HepG2 (cell line): ENCODE measurements at regions not wholly inside any gene's neighbourhood (a gene's known extent, or its start where the extent isn't known, plus 50 kb on each side); places are given as distances from the start of the nearest gene placed in this dataset.

Experiments used
- ATAC-seq: fragments of 200-7000 bp; cut with Tn5 transposase; 3 replicates; pipeline ENCODE4 v1.9.1; 2020; ENCODE audit warnings: mild to moderate bottlenecking, moderate library complexity
- BruUV-seq: library from RNA; stranded (reverse); fragments of 400-500 nt; replicated peaks from 2 replicates; lab custom pipeline; 2021; lab: Mats Ljungman, UMichigan
- CTCF ChIA-PET: fragments of 300-600 bp; formaldehyde crosslinking; extraction: SDS; loops from one replicate; lab custom pipeline; 2021; ENCODE audit warnings: low total read pairs, inconsistent platforms, low intra/inter-chr PET ratio; lab: Yijun Ruan, JAX
- POLR2A ChIA-PET: fragments of 350-600 bp; sonication (Branson Sonifier 250); formaldehyde crosslinking; loops from one replicate; lab custom pipeline; 2020; ENCODE audit warnings: antibody characterized with exemption, inconsistent platforms; lab: Yijun Ruan, JAX
- DNase-seq: peaks from one replicate; pipeline ENCODE4 v3.0.0-alpha.2; 2015; ENCODE audit warnings: low spot score
- FAIRE-seq: peaks from 3 replicates; lab custom pipeline; 2011; peaks lifted over from hg19 to GRCh38; lab: Jason Lieb, UNC
- H2AFZ ChIP-seq: one replicate; pipeline ENCODE4 v1.6.1; 2011; ENCODE audit warnings: low read length, inconsistent platforms
- H3K27ac ChIP-seq: fragments of 300-600 bp; 3 replicates; pipeline ENCODE4 v1.8.0; 2011; ENCODE audit warnings: mixed run types, mild to moderate bottlenecking, mixed read lengths, low read length, inconsistent platforms; ENCODE audit not compliant: insufficient read depth; ENCODE audit errors: extremely low read length
- H3K27me3 ChIP-seq, 2 experiments: fragments of 200-600 bp in 1 of 2; 2 replicates in 1 of 2; 3 replicates in 1 of 2; pipeline versions ENCODE4 v1.6.0 to v1.8.0; 2011; ENCODE audit warnings: low read length in 2 of 2, mild to moderate bottlenecking in 2 of 2, moderate library complexity in 2 of 2, inconsistent platforms in 1 of 2; ENCODE audit not compliant: insufficient read depth in 2 of 2, control insufficient read depth in 1 of 2
- H3K36me3 ChIP-seq, 2 experiments: fragments of 200-600 bp in 1 of 2; replicated peaks in 1 of 2; 2 replicates in 1 of 2; 3 replicates in 1 of 2; pipeline versions ENCODE4 v1.5.1 to v1.8.0; 2011; ENCODE audit warnings: low read length in 2 of 2, inconsistent platforms in 1 of 2; ENCODE audit not compliant: insufficient read depth in 2 of 2, control insufficient read depth in 1 of 2
- H3K4me1 ChIP-seq: 2 replicates; pipeline ENCODE4 v1.5.1; 2012; ENCODE audit warnings: low read length, inconsistent platforms; ENCODE audit not compliant: insufficient read depth
- H3K4me2 ChIP-seq: 2 replicates; pipeline ENCODE4 v1.6.0; 2011; ENCODE audit warnings: low read depth, low read length, inconsistent platforms
- H3K4me3 ChIP-seq, 3 experiments: fragments of 200-600 bp in 1 of 3; sonication (generic), shearing (Covaris generic) in 1 of 3; replicated peaks in 1 of 3; 2 replicates each; pipeline ENCODE4 v1.5.1; 2011 to 2016; ENCODE audit warnings: low read length in 3 of 3, inconsistent platforms in 2 of 3, low read depth in 2 of 3, mild to moderate bottlenecking in 2 of 3, control low read depth in 1 of 3, mixed read lengths in 1 of 3; ENCODE audit not compliant: insufficient read depth in 1 of 3
- H3K79me2 ChIP-seq: one replicate; pipeline ENCODE4 v1.6.1; 2011; ENCODE audit warnings: low read length, inconsistent platforms; ENCODE audit not compliant: insufficient read depth
- H3K9ac ChIP-seq: 2 replicates; pipeline ENCODE4 v1.6.0; 2011; ENCODE audit warnings: mild to moderate bottlenecking, low read depth, low read length, inconsistent platforms; ENCODE audit not compliant: insufficient read depth
- H3K9me3 ChIP-seq: 2 replicates; pipeline ENCODE4 v1.5.1; 2012; ENCODE audit warnings: mild to moderate bottlenecking, low read length
- H4K20me1 ChIP-seq: 2 replicates; pipeline ENCODE4 v1.6.0; 2011; ENCODE audit warnings: inconsistent platforms, mild to moderate bottlenecking, low read length, moderate library complexity; ENCODE audit not compliant: insufficient read depth
- BHLHE40 ChIP-seq: IDR thresholded peaks from 2 replicates; pipeline ENCODE4 v1.6.1; 2011; ENCODE audit warnings: low read length, improper control_type of control experiment
- BORCS8-MEF2B ChIP-seq: sonication (generic); formaldehyde crosslinking; IDR thresholded peaks from 2 replicates; pipeline ENCODE4 v1.8.0; 2022; ENCODE audit warnings: mild to moderate bottlenecking, missing genetic modification reagents
- CBX1 ChIP-seq: IDR thresholded peaks from one replicate; pipeline ENCODE4 v1.6.1; 2016; ENCODE audit warnings: antibody characterized with exemption, low read depth
- MAFF ChIP-seq: IDR thresholded peaks from 2 replicates; pipeline ENCODE4 v1.6.1; 2011; ENCODE audit warnings: low read depth, low read length, improper control_type of control experiment
- PAF1 ChIP-seq: IDR thresholded peaks from 2 replicates; pipeline ENCODE4 v1.6.1; 2016; ENCODE audit warnings: missing genetic modification reagents, missing compliant biosample characterization
- SYNCRIP ChIP-seq: fragments of 200-400 bp; formaldehyde crosslinking; IDR thresholded peaks from 2 replicates; pipeline ENCODE4 v1.6.1; 2018; ENCODE audit warnings: mild to moderate bottlenecking, low read depth, low read length; ENCODE audit not compliant: insufficient read depth
- ZFP90 ChIP-seq: sonication (generic); formaldehyde crosslinking; IDR thresholded peaks from 2 replicates; pipeline ENCODE4 v1.8.0; 2022; ENCODE audit warnings: missing genetic modification reagents, mild to moderate bottlenecking, inconsistent platforms, borderline replicate concordance
- ZNF317 ChIP-seq: sonication (generic); formaldehyde crosslinking; IDR thresholded peaks from 2 replicates; pipeline ENCODE4 v1.5.0; 2020; ENCODE audit warnings: mild to moderate bottlenecking, missing genetic modification reagents
- ZNF883 ChIP-seq: sonication (generic); formaldehyde crosslinking; IDR thresholded peaks from 2 replicates; pipeline ENCODE4 v1.5.1; 2020; ENCODE audit warnings: mild to moderate bottlenecking, missing genetic modification reagents; ENCODE audit errors: not compliant biosample characterization
- WGBS: methylation state at CpG from one replicate; pipeline ENCODE4 v1.1.6; 2017; ENCODE audit warnings: low lambda C conversion rate; 5-methylcytosine and 5-hydroxymethylcytosine counted together
- in situ Hi-C: cut with HindIII; loops from 2 replicates; pipeline ENCODE4 v1.10.0; 2017; ENCODE audit warnings: low pct_unique_long_range_greater_than_20kb; ENCODE audit not compliant: extremely low pct_ligation_motif_present
- intact Hi-C: fragments of 100-400 bp; cut with micrococcal nuclease; formaldehyde crosslinking; loops from one replicate; pipeline ENCODE4 v1.10.0; 2022; ENCODE audit not compliant: unreplicated experiment
- TF ChIP-seq, protein P1 (sequence below): sonication (generic); formaldehyde crosslinking; IDR thresholded peaks from 2 replicates; pipeline ENCODE4 v1.8.0; 2022; ENCODE audit warnings: missing genetic modification reagents, mild to moderate bottlenecking, borderline replicate concordance
- TF ChIP-seq, protein P2 (sequence below): IDR thresholded peaks from 2 replicates; pipeline ENCODE4 v1.6.1; 2012; ENCODE audit warnings: low read depth, low read length, improper control_type of control experiment
- TF ChIP-seq, protein P3 (sequence below): sonication (generic); formaldehyde crosslinking; conservative IDR thresholded peaks from 2 replicates; pipeline ENCODE4 v1.8.0; 2022; ENCODE audit warnings: mild to moderate bottlenecking, moderate library complexity, missing genetic modification reagents
- TF ChIP-seq, protein P4 (sequence below): sonication (generic); formaldehyde crosslinking; IDR thresholded peaks from 2 replicates; pipeline ENCODE4 v1.8.1; 2023; ENCODE audit warnings: mild to moderate bottlenecking, missing genetic modification reagents

DNA sequence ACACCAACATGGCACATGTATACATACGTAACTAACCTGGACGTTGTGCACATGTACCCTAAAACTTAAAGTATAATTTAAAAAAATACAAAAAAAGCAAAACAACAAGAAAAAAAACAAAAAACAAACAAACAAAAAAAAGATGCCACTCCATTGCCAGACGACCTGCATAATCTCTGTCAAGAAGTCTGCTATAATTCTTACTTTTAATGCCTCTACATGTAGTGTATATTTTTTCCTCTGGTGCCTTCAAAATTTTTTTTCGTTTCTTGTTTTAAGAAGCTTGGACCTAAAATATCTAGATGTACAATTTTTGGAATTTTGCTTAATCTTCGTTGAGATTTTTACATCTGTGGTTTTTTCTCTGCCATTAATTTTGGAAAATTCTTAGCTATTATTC lies 235.6 kb upstream of the ZNF521 start:
- Histone ChIP-seq H3K27me3 (no peaks in the 10 kb centered on the region), H3K4me1 (no peaks in the 10 kb centered on the region), H3K36me3 (no peaks in the 10 kb centered on the region), H3K79me2 (no peaks in the 10 kb centered on the region), H4K20me1 (no peaks in the 10 kb centered on the region), H2AFZ (no peak overlapping the region), H3K4me2 (no peak overlapping the region), H3K9me3 (peaks cover 13% of the 10 kb centered on the region), H3K4me3 (no peak overlapping the region), H3K27ac (no peak overlapping the region), H3K9ac (no peak overlapping the region)
- TF ChIP-seq ZNF317 (CRISPR knock-in tag), result peak; percentile 91
- no peak for TF ChIP-seq MAFF
- POLR2A ChIA-PET, result no interaction called here
- no peak for ATAC-seq
- FAIRE-seq, result no peak
- in situ Hi-C loops, result no loop called here
- DNase-seq, result no peak
- CTCF ChIA-PET, result no interaction called here
- WGBS, result 26% methylated on average over 5 of the region's 5 CpGs
- intact Hi-C loops, result no loop called here
- BruUV-seq, result no TSS peak

DNA sequence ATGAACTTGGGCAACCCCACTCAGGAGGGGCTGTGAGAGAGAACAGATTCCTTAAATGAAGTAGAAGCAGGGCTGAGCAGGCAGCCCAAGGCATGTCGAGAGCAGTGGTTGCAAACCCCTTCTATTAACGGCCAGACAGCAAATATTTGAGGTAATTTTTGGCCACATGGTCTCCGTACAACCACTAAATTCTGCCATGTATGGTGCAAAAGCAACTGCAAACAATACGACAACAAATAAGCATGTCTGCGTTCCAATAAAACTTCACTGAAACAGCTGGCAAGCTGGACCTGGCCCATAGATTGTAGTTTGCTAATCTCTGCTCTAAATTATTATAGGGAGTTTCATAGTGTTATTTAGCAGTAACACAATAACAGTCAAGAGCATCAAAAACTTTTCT lies 217.0 kb upstream of the ZNF521 start:
- Histone ChIP-seq H3K9me3 (no peaks in the 10 kb centered on the region), H3K27ac (no peak overlapping the region), H4K20me1 (no peaks in the 10 kb centered on the region), H2AFZ (no peak overlapping the region), H3K79me2 (no peaks in the 10 kb centered on the region), H3K4me1 (no peaks in the 10 kb centered on the region), H3K36me3 (no peaks in the 10 kb centered on the region), H3K27me3 (no peaks in the 10 kb centered on the region), H3K9ac (no peak overlapping the region), H3K4me3 (no peak overlapping the region), H3K4me2 (no peak overlapping the region)
- ATAC-seq (no peak), DNase-seq (no peak), FAIRE-seq (no peak)
- 39% methylated on average over 5 of the region's 5 CpGs for WGBS
- in situ Hi-C loops, result loop anchor here (10.0 to 25.0 kb wide), 2 partner anchors 268 to 326 kb away; no protein-coding TSS in a partner anchor
- CTCF ChIA-PET, result no interaction called here
- no TSS peak for BruUV-seq
- intact Hi-C loops, result no loop called here
- POLR2A ChIA-PET, result no interaction called here
- TF ChIP-seq, protein P1, sequence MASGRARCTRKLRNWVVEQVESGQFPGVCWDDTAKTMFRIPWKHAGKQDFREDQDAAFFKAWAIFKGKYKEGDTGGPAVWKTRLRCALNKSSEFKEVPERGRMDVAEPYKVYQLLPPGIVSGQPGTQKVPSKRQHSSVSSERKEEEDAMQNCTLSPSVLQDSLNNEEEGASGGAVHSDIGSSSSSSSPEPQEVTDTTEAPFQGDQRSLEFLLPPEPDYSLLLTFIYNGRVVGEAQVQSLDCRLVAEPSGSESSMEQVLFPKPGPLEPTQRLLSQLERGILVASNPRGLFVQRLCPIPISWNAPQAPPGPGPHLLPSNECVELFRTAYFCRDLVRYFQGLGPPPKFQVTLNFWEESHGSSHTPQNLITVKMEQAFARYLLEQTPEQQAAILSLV (CRISPR knock-in tag), result no peak
- TF ChIP-seq ZFP90 (CRISPR knock-in tag) (no peak), PAF1 (CRISPR knock-in tag) (no peak), CBX1 (no peak), BORCS8-MEF2B (no peak), SYNCRIP (no peak), BHLHE40 (no peak), ZNF883 (CRISPR knock-in tag) (no peak)
- TF ChIP-seq, protein P2, sequence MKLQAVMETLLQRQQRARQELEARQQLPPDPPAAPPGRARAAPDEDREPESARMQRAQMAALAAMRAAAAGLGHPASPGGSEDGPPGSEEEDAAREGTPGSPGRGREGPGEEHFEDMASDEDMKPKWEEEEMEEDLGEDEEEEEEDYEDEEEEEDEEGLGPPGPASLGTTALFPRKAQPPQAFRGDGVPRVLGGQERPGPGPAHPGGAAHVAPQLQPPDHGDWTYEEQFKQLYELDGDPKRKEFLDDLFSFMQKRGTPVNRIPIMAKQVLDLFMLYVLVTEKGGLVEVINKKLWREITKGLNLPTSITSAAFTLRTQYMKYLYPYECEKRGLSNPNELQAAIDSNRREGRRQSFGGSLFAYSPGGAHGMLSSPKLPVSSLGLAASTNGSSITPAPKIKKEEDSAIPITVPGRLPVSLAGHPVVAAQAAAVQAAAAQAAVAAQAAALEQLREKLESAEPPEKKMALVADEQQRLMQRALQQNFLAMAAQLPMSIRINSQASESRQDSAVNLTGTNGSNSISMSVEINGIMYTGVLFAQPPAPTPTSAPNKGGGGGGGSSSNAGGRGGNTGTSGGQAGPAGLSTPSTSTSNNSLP, result no peak
- TF ChIP-seq, protein P3, sequence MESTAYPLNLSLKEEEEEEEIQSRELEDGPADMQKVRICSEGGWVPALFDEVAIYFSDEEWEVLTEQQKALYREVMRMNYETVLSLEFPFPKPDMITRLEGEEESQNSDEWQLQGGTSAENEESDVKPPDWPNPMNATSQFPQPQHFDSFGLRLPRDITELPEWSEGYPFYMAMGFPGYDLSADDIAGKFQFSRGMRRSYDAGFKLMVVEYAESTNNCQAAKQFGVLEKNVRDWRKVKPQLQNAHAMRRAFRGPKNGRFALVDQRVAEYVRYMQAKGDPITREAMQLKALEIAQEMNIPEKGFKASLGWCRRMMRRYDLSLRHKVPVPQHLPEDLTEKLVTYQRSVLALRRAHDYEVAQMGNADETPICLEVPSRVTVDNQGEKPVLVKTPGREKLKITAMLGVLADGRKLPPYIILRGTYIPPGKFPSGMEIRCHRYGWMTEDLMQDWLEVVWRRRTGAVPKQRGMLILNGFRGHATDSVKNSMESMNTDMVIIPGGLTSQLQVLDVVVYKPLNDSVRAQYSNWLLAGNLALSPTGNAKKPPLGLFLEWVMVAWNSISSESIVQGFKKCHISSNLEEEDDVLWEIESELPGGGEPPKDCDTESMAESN (CRISPR knock-in tag), result no peak
- TF ChIP-seq, protein P4, sequence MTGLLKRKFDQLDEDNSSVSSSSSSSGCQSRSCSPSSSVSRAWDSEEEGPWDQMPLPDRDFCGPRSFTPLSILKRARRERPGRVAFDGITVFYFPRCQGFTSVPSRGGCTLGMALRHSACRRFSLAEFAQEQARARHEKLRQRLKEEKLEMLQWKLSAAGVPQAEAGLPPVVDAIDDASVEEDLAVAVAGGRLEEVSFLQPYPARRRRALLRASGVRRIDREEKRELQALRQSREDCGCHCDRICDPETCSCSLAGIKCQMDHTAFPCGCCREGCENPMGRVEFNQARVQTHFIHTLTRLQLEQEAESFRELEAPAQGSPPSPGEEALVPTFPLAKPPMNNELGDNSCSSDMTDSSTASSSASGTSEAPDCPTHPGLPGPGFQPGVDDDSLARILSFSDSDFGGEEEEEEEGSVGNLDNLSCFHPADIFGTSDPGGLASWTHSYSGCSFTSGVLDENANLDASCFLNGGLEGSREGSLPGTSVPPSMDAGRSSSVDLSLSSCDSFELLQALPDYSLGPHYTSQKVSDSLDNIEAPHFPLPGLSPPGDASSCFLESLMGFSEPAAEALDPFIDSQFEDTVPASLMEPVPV (CRISPR knock-in tag), result no peak
